ENCODE measurements at regions not wholly inside any gene's neighbourhood (a gene's known extent, or its start where the extent isn't known, plus 50 kb on each side); places are given as distances from the start of the nearest gene placed in this dataset.

DNA sequence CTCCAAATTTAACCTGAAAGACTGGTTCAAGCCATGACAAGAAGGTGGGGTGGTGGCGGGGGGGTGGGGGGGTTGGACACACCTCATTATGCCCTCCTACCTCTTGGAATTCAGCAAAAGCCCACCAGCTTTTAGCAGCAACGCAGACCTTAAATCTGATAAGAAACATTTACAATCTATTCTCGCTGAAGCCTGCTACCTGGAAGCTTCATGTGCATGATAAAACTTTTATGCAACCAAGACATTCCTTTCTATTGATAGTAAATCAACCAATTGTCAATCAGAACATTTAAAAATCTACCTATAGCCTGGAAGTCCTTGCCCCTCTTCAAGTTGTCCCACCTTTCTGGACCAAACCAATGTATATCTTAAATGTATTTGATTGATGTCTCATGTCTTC lies 113.6 kb upstream of the FAM98A start:
- 77% methylated on average over 3 of the region's 3 CpGs for WGBS
- Histone ChIP-seq H3K4me3 (ENCODE audit: low read depth in 1 of 3, low read length in 3 of 3) (no peak overlapping the region), H3K4me1 (ENCODE audit: control insufficient read depth in 4 of 4, insufficient read depth in 4 of 4, low read length in 3 of 4) (no peaks in the 10 kb centered on the region), H3K9me3 (ENCODE audit: control insufficient read depth in 4 of 4, low read length in 3 of 4) (no peaks in the 10 kb centered on the region), H3K27me3 (ENCODE audit: control insufficient read depth in 4 of 4, insufficient read depth in 4 of 4, low read length in 3 of 4) (peaks cover 0 to 2% (median 0%) of the 10 kb centered on the region in 4 donors), H3K27ac (ENCODE audit: low read depth in 1 of 2, low read length in 2 of 2) (no peak overlapping the region), H3K36me3 (ENCODE audit: control insufficient read depth in 4 of 4, insufficient read depth in 3 of 4, low read depth in 1 of 4, low read length in 3 of 4) (no peaks in the 10 kb centered on the region), H3K9ac (ENCODE audit: low read depth in 1 of 2, low read length in 2 of 2) (no peak overlapping the region)
- no peak for TF ChIP-seq GABPA (IDR thresholded peaks at IDR 0.05 in 1 of 2, conservative IDR thresholded peaks at IDR 0.05 in 1 of 2)
- no peak for TF ChIP-seq JUND (IDR thresholded peaks at IDR 0.05)
- TF ChIP-seq NR2F2 (IDR thresholded peaks at IDR 0.05), result no peak
- TF ChIP-seq HNF4G (IDR thresholded peaks at IDR 0.05), result no peak
- TF ChIP-seq FOXA2 (IDR thresholded peaks at IDR 0.05), result no peak
- TF ChIP-seq RXRA (IDR thresholded peaks at IDR 0.05), result no peak
- no peak for TF ChIP-seq FOXA1 (IDR thresholded peaks at IDR 0.05)
- no peak for TF ChIP-seq ATF3 (IDR thresholded peaks at IDR 0.05)
- TF ChIP-seq, protein P1, sequence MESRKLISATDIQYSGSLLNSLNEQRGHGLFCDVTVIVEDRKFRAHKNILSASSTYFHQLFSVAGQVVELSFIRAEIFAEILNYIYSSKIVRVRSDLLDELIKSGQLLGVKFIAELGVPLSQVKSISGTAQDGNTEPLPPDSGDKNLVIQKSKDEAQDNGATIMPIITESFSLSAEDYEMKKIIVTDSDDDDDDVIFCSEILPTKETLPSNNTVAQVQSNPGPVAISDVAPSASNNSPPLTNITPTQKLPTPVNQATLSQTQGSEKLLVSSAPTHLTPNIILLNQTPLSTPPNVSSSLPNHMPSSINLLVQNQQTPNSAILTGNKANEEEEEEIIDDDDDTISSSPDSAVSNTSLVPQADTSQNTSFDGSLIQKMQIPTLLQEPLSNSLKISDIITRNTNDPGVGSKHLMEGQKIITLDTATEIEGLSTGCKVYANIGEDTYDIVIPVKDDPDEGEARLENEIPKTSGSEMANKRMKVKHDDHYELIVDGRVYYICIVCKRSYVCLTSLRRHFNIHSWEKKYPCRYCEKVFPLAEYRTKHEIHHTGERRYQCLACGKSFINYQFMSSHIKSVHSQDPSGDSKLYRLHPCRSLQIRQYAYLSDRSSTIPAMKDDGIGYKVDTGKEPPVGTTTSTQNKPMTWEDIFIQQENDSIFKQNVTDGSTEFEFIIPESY (IDR thresholded peaks at IDR 0.05), result no peak
- DNase-seq (ENCODE audit: low spot score), result no peak

- WGBS, result 83% methylated on average over 3 of the region's 3 CpGs
- no peaks in the 10 kb centered on the region for H3K36me3 ChIP-seq (ENCODE audit: control insufficient read depth in 4 of 4, insufficient read depth in 3 of 4, low read depth in 1 of 4, low read length in 3 of 4)
Observed at GRCh38 chr2:33709951-33710350, 110.9 kb upstream of the FAM98A start.

More at GRCh38 chr2:33709951-33710350, 110.9 kb upstream of the FAM98A start:
- no peak overlapping the region for H3K9ac ChIP-seq (ENCODE audit: low read depth in 1 of 2, low read length in 2 of 2)
- H3K4me3 ChIP-seq (ENCODE audit: low read depth in 1 of 3, low read length in 3 of 3), result no peak overlapping the region
- H3K9me3 ChIP-seq (ENCODE audit: control insufficient read depth in 4 of 4, low read length in 3 of 4), result no peaks in the 10 kb centered on the region
- peaks cover 0 to 2% (median 0%) of the 10 kb centered on the region in 4 donors for H3K27me3 ChIP-seq (ENCODE audit: control insufficient read depth in 4 of 4, insufficient read depth in 4 of 4, low read length in 3 of 4)
- no peaks in the 10 kb centered on the region for H3K4me1 ChIP-seq (ENCODE audit: control insufficient read depth in 4 of 4, insufficient read depth in 4 of 4, low read length in 3 of 4)
- no peak for DNase-seq (ENCODE audit: low spot score)
- H3K27ac ChIP-seq (ENCODE audit: low read depth in 1 of 2, low read length in 2 of 2), result no peak overlapping the region
- TF ChIP-seq GABPA (IDR thresholded peaks at IDR 0.05 in 1 of 2, conservative IDR thresholded peaks at IDR 0.05 in 1 of 2) (no peak), RAD21 (IDR thresholded peaks at IDR 0.05) (no peak), MAX (IDR thresholded peaks at IDR 0.05) (no peak), HNF4G (IDR thresholded peaks at IDR 0.05) (no peak), ATF3 (IDR thresholded peaks at IDR 0.05) (no peak), NR2F2 (IDR thresholded peaks at IDR 0.05) (no peak), HNF4A (conservative IDR thresholded peaks at IDR 0.05) (no peak), EGR1 (IDR thresholded peaks at IDR 0.05; ENCODE audit: low read depth in 2 of 2) (no peak), JUND (IDR thresholded peaks at IDR 0.05) (no peak), SP1 (IDR thresholded peaks at IDR 0.05) (no peak), FOXA1 (IDR thresholded peaks at IDR 0.05) (no peak), YY1 (IDR thresholded peaks at IDR 0.05) (no peak), RXRA (IDR thresholded peaks at IDR 0.05) (no peak), REST (IDR thresholded peaks at IDR 0.05) (no peak), TAF1 (conservative IDR thresholded peaks at IDR 0.05) (no peak), FOXA2 (IDR thresholded peaks at IDR 0.05) (no peak)
- TF ChIP-seq, protein P2, sequence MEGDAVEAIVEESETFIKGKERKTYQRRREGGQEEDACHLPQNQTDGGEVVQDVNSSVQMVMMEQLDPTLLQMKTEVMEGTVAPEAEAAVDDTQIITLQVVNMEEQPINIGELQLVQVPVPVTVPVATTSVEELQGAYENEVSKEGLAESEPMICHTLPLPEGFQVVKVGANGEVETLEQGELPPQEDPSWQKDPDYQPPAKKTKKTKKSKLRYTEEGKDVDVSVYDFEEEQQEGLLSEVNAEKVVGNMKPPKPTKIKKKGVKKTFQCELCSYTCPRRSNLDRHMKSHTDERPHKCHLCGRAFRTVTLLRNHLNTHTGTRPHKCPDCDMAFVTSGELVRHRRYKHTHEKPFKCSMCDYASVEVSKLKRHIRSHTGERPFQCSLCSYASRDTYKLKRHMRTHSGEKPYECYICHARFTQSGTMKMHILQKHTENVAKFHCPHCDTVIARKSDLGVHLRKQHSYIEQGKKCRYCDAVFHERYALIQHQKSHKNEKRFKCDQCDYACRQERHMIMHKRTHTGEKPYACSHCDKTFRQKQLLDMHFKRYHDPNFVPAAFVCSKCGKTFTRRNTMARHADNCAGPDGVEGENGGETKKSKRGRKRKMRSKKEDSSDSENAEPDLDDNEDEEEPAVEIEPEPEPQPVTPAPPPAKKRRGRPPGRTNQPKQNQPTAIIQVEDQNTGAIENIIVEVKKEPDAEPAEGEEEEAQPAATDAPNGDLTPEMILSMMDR (IDR thresholded peaks at IDR 0.05; ENCODE audit: low read depth, low read length, missing input control), result no peak
- TF ChIP-seq, protein P1 (IDR thresholded peaks at IDR 0.05), result no peak
